Left lung (tissue), 4 donors: ENCODE measurements at regions not wholly inside any gene's neighbourhood (a gene's known extent, or its start where the extent isn't known, plus 50 kb on each side); places are given as distances from the start of the nearest gene placed in this dataset.
A peak's percentile ranks its signal among the peaks of the same experiment; 100 is the strongest.

Experiments
- ATAC-seq: fragments of 200-7000 bp; cut with Tn5 transposase; one replicate; pipeline ENCODE4 v1.9.1; 2020; ENCODE audit warnings: moderate library complexity
- DNase-seq, 4 donors: peaks; one replicate each; pipeline ENCODE4 v3.0.0-alpha.2; 2013 to 2020
- H3K27ac ChIP-seq, 2 donors: fragments of 200-600 bp; sonication (generic) in 1 of 2; one replicate each; pipeline versions ENCODE4 v1.5.0 to v1.8.0; 2020 to 2021
- H3K27me3 ChIP-seq, 2 donors: fragments of 200-600 bp; sonication (generic) in 1 of 2; one replicate each; pipeline versions ENCODE4 v1.5.0 to v1.8.0; 2020 to 2021
- H3K36me3 ChIP-seq, 2 donors: fragments of 200-600 bp; sonication (generic) in 1 of 2; one replicate each; pipeline versions ENCODE4 v1.5.0 to v1.8.0; 2020 to 2021
- H3K4me1 ChIP-seq, 2 donors: fragments of 200-600 bp; one replicate each; pipeline ENCODE4 v1.8.0; 2021
- H3K4me3 ChIP-seq, 2 donors: fragments of 200-600 bp; sonication (generic) in 1 of 2; one replicate each; pipeline versions ENCODE4 v1.5.0 to v1.8.0; 2020 to 2021; ENCODE audit warnings: mild to moderate bottlenecking in 1 of 2
- H3K9me3 ChIP-seq, 2 donors: fragments of 200-600 bp; sonication (generic) in 1 of 2; one replicate each; pipeline versions ENCODE4 v1.5.0 to v1.8.0; 2020 to 2021
- CTCF ChIP-seq, 2 donors: fragments of 200-600 bp; sonication (generic) in 1 of 2; IDR thresholded peaks; one replicate each; pipeline versions ENCODE4 v1.5.0 to v1.8.0; 2021; ENCODE audit warnings: antibody characterized with exemption in 2 of 2
- intact Hi-C, 2 donors: fragments of 100-400 bp; cut with DNase I; formaldehyde crosslinking; loops; one replicate each; pipeline versions ENCODE4 v1.11.2 to v1.14.2; 2022
- donor health status: DM: no; HTN: yes; CAD: no.
- donor health status: DM: no; HTN: no; CAD: no.

DNA sequence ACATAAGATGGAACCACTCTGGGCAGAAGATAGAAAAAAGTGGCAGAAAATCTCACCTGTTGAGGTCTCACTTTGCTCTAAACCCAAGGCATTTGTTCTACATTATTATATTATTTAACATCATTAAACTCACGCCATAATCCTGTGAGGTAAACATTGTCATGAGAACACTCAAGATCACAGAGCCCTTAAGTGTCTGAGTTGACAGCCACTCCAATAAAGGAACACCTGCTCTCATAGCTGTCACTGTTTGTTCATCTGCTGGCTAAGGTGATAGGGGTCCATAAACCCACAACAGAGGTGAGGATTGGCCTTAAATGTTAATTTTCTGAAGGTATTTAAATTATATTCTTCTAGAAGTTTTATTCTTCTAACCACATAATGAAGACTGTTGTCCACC lies 439.7 kb downstream of the RIT2 start:
- no peaks in the 10 kb centered on the region for H3K36me3 ChIP-seq
- no peak overlapping the region for H3K4me3 ChIP-seq
- H3K27me3 ChIP-seq = no peaks in the 10 kb centered on the region
- intact Hi-C loops = no loop called here
- H3K27ac ChIP-seq = no peak overlapping the region
- peaks cover 0 to 6% of the 10 kb centered on the region in 2 donors for H3K9me3 ChIP-seq
- no peaks in the 10 kb centered on the region for H3K4me1 ChIP-seq
- ATAC-seq = peak; percentile 55
- no peak for DNase-seq
- TF ChIP-seq CTCF (IDR thresholded peaks at IDR 0.05) = no peak

GRCh38 chr18:42683094-42683493 lies 432.4 kb downstream of the RIT2 start:
- no peak for TF ChIP-seq CTCF (IDR thresholded peaks at IDR 0.05)
- Histone ChIP-seq H3K36me3 (no peaks in the 10 kb centered on the region), H3K4me1 (no peaks in the 10 kb centered on the region), H3K27me3 (no peaks in the 10 kb centered on the region), H3K4me3 (no peak overlapping the region), H3K27ac (no peak overlapping the region), H3K9me3 (peaks cover 0 to 31% of the 10 kb centered on the region in 2 donors)
- ATAC-seq (no peak), DNase-seq (no peak)
- intact Hi-C loops = no loop called here

- Histone ChIP-seq H3K27me3 (no peaks in the 10 kb centered on the region), H3K36me3 (no peaks in the 10 kb centered on the region), H3K4me1 (no peaks in the 10 kb centered on the region), H3K27ac (no peak overlapping the region), H3K4me3 (no peak overlapping the region), H3K9me3 (peaks cover 0 to 8% of the 10 kb centered on the region in 2 donors)
- DNase-seq (no peak), ATAC-seq (no peak)
- TF ChIP-seq CTCF (IDR thresholded peaks at IDR 0.05) = no peak
- intact Hi-C loops = no loop called here
Observed at GRCh38 chr18:42689310-42689709, 426.2 kb downstream of the RIT2 start.
